GM18505 (cell line): ENCODE measurements at regions not wholly inside any gene's neighbourhood (a gene's known extent, or its start where the extent isn't known, plus 50 kb on each side); places are given as distances from the start of the nearest gene placed in this dataset.

Source experiments
- ATAC-seq: cut with Tn5 transposase; IDR thresholded peaks from one replicate; pipeline ENCODE4 v1.9.1; 2021; ENCODE audit not compliant: unreplicated experiment
- POLR2A ChIP-seq: IDR thresholded peaks from 4 replicates; pipeline ENCODE4 v1.6.1; 2011; ENCODE audit warnings: borderline replicate concordance; ENCODE audit not compliant: insufficient read depth, insufficient read length; ENCODE audit errors: extremely low read depth

- no peak for TF ChIP-seq POLR2A
- no peak for ATAC-seq
Measured at GRCh38 chr6:94050515-94050914, 631.2 kb upstream of the EPHA7 start.

- TF ChIP-seq POLR2A = no peak
- no peak for ATAC-seq
Measured at GRCh38 chr6:94049001-94049400, 629.6 kb upstream of the EPHA7 start.

GRCh38 chr6:94045099-94045829, 625.9 kb upstream of the EPHA7 start:
- no peak for ATAC-seq
- no peak for TF ChIP-seq POLR2A

GRCh38 chr6:94041945-94042709, 622.8 kb upstream of the EPHA7 start:
- no peak for ATAC-seq
- no peak for TF ChIP-seq POLR2A

- no peak for ATAC-seq
- TF ChIP-seq POLR2A = no peak
Measured at GRCh38 chr6:94036024-94036423, 616.7 kb upstream of the EPHA7 start.

GRCh38 chr6:94027374-94027773, 608.0 kb upstream of the EPHA7 start:
- no peak for TF ChIP-seq POLR2A
- ATAC-seq = no peak

GRCh38 chr6:94026575-94026974, 607.2 kb upstream of the EPHA7 start:
- TF ChIP-seq POLR2A = no peak
- no peak for ATAC-seq

GRCh38 chr6:94005835-94006234, 586.5 kb upstream of the EPHA7 start:
- ATAC-seq = no peak
- TF ChIP-seq POLR2A = no peak

- TF ChIP-seq POLR2A = no peak
- no peak for ATAC-seq
Measured at GRCh38 chr6:93992976-93993375, 573.6 kb upstream of the EPHA7 start.

- no peak for TF ChIP-seq POLR2A
- ATAC-seq = no peak
Measured at GRCh38 chr6:93989630-93990029, 570.3 kb upstream of the EPHA7 start.

GRCh38 chr6:93985953-93986352, 566.6 kb upstream of the EPHA7 start:
- TF ChIP-seq POLR2A = no peak
- no peak for ATAC-seq

GRCh38 chr6:93975159-93975558, 555.8 kb upstream of the EPHA7 start:
- no peak for ATAC-seq
- TF ChIP-seq POLR2A = no peak

- no peak for TF ChIP-seq POLR2A
- no peak for ATAC-seq
Measured at GRCh38 chr6:93974332-93974731, 555.0 kb upstream of the EPHA7 start.

- no peak for TF ChIP-seq POLR2A
- ATAC-seq = no peak
Measured at GRCh38 chr6:93972791-93973190, 553.4 kb upstream of the EPHA7 start.

GRCh38 chr6:93970684-93971083, 551.3 kb upstream of the EPHA7 start:
- ATAC-seq = no peak
- no peak for TF ChIP-seq POLR2A

- no peak for TF ChIP-seq POLR2A
- ATAC-seq = no peak
Measured at GRCh38 chr6:93968126-93968525, 548.8 kb upstream of the EPHA7 start.
